Tibial nerve (tissue), 4 donors: ENCODE measurements at regions not wholly inside any gene's neighbourhood (a gene's known extent, or its start where the extent isn't known, plus 50 kb on each side); places are given as distances from the start of the nearest gene placed in this dataset.

Source experiments
- CTCF ChIP-seq, 5 experiments: fragments of 200-600 bp in 3 of 5; fragments of 450-650 bp in 2 of 5; sonication (generic) in 3 of 5; IDR thresholded peaks; one replicate each; pipeline ENCODE4 v1.5.1; 2016 to 2019; ENCODE audit warnings: antibody characterized with exemption in 5 of 5, mild to moderate bottlenecking in 3 of 5, moderate library complexity in 2 of 5
- EP300 ChIP-seq, 2 donors: sonication (generic); formaldehyde crosslinking; IDR thresholded peaks; one replicate each; pipeline ENCODE4 v1.6.1; 2017; ENCODE audit warnings: antibody characterized with exemption in 2 of 2, mild to moderate bottlenecking in 1 of 2
- POLR2A ChIP-seq, 2 donors: fragments of 450-650 bp; IDR thresholded peaks; one replicate each; pipeline ENCODE4 v1.6.1; 2017; ENCODE audit warnings: antibody characterized with exemption in 2 of 2, mild to moderate bottlenecking in 2 of 2, moderate library complexity in 2 of 2

- TF ChIP-seq CTCF (IDR thresholded peaks at IDR 0.05) (no peak), EP300 (IDR thresholded peaks at IDR 0.05) (no peak), POLR2A (IDR thresholded peaks at IDR 0.05) (no peak)
Measured at GRCh38 chrX:63934791-63935190, 149.8 kb upstream of the ARHGEF9 start.
